ENCODE measurements at regions not wholly inside any gene's neighbourhood (a gene's known extent, or its start where the extent isn't known, plus 50 kb on each side); places are given as distances from the start of the nearest gene placed in this dataset.

- no peak for DNase-seq
These were observed 50.4 kb downstream of the RTL9 start for GRCh38 chrX:110408949-110409588.

GRCh38 chrX:110409925-110410324, 51.3 kb downstream of the RTL9 start:
- peak; percentile 46 for DNase-seq

GRCh38 chrX:110410603-110411002, 52.0 kb downstream of the RTL9 start:
- no peak for DNase-seq

- peak; percentile 77 for DNase-seq
These were observed 54.5 kb downstream of the RTL9 start for GRCh38 chrX:110412971-110413726.

GRCh38 chrX:110413727-110414124, 55.1 kb downstream of the RTL9 start:
- DNase-seq: no peak

GRCh38 chrX:110414273-110414672, 55.6 kb downstream of the RTL9 start:
- DNase-seq: no peak

- no peak for DNase-seq
These were observed 56.2 kb downstream of the RTL9 start for GRCh38 chrX:110414679-110415439.

- no peak for DNase-seq
These were observed 57.0 kb downstream of the RTL9 start for GRCh38 chrX:110415440-110416170.

GRCh38 chrX:110417128-110417527, 58.5 kb downstream of the RTL9 start:
- no peak for DNase-seq

- no peak for DNase-seq
These were observed 59.9 kb downstream of the RTL9 start for GRCh38 chrX:110418316-110419235.

- no peak for DNase-seq
These were observed 60.9 kb downstream of the RTL9 start for GRCh38 chrX:110419512-110419911.

GRCh38 chrX:110420771-110421499, 62.3 kb downstream of the RTL9 start:
- DNase-seq: no peak

GRCh38 chrX:110421500-110422455, 63.1 kb downstream of the RTL9 start:
- no peak for DNase-seq

GRCh38 chrX:110425222-110426154, 66.8 kb downstream of the RTL9 start:
- DNase-seq: no peak

GRCh38 chrX:110426155-110426504, 67.5 kb downstream of the RTL9 start:
- no peak for DNase-seq

- DNase-seq: no peak
These were observed 68.4 kb downstream of the RTL9 start for GRCh38 chrX:110427076-110427475.

GRCh38 chrX:110428144-110428543, 69.5 kb downstream of the RTL9 start:
- no peak for DNase-seq

GRCh38 chrX:110430293-110431076, 71.8 kb downstream of the RTL9 start:
- DNase-seq: no peak
